22Rv1 (cell line): ENCODE measurements at regions not wholly inside any gene's neighbourhood (a gene's known extent, or its start where the extent isn't known, plus 50 kb on each side); places are given as distances from the start of the nearest gene placed in this dataset.

Experiments
- ZFX ChIP-seq: fragments of 450-650 bp; IDR thresholded peaks from 2 replicates; pipeline ENCODE4 v1.6.1; 2017; ENCODE audit warnings: antibody characterized with exemption, borderline replicate concordance
- TF ChIP-seq, protein P1 (sequence below): fragments of 450-650 bp; IDR thresholded peaks from 2 replicates; pipeline ENCODE4 v1.5.1; 2017; ENCODE audit warnings: mild to moderate bottlenecking

DNA sequence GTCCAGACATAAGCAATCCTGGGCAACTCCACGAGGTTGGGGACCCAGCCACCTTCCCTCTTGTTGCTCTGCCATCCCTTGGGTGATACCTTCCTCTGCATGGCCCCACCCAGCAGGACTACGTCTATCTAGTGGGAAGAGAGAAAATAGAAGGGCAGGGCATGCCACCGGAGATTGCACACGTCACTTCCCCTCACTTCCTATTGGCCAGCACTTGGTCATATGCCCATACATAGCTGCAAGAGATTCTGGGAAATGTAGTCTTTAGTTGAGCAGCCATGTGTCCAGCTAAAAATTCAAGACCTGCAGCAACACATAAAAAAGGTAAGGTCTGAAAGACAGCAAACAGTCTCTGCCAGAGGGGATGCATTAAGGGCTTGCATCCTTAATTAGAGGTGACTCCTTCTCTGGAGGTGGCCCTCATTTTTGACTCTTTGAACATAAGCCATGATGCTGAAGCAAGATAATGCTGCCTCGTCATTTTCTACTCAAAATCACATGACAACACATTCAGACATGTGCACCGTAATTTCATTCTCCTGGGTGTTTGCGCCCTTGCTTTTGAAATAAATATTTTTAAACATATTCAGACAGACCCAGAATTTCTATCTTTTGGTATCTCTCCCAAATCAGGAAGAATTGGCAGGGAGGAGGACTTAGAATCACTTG, 91.8 kb upstream of the PWP1 start:
- TF ChIP-seq, protein P1, sequence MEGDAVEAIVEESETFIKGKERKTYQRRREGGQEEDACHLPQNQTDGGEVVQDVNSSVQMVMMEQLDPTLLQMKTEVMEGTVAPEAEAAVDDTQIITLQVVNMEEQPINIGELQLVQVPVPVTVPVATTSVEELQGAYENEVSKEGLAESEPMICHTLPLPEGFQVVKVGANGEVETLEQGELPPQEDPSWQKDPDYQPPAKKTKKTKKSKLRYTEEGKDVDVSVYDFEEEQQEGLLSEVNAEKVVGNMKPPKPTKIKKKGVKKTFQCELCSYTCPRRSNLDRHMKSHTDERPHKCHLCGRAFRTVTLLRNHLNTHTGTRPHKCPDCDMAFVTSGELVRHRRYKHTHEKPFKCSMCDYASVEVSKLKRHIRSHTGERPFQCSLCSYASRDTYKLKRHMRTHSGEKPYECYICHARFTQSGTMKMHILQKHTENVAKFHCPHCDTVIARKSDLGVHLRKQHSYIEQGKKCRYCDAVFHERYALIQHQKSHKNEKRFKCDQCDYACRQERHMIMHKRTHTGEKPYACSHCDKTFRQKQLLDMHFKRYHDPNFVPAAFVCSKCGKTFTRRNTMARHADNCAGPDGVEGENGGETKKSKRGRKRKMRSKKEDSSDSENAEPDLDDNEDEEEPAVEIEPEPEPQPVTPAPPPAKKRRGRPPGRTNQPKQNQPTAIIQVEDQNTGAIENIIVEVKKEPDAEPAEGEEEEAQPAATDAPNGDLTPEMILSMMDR, result no peak
- no peak for TF ChIP-seq ZFX
